H1 (cell line): ENCODE measurements at regions not wholly inside any gene's neighbourhood (a gene's known extent, or its start where the extent isn't known, plus 50 kb on each side); places are given as distances from the start of the nearest gene placed in this dataset.

Experiments
- BCL11A ChIP-seq, 2 experiments: IDR thresholded peaks; one replicate each; pipeline ENCODE4 v1.6.1; 2011; ENCODE audit warnings: low read depth in 2 of 2, low read length in 2 of 2, mild to moderate bottlenecking in 2 of 2
- EGR1 ChIP-seq: IDR thresholded peaks from 2 replicates; pipeline ENCODE4 v1.6.1; 2011; ENCODE audit warnings: low read depth, low read length, borderline replicate concordance
- SIRT6 ChIP-seq: IDR thresholded peaks from one replicate; pipeline ENCODE4 v1.7.1; 2012; ENCODE audit warnings: low read length, inconsistent platforms

GRCh38 chr11:70689764-70690163, 291.4 kb downstream of the CTTN start (continued):
- TF ChIP-seq BCL11A (IDR thresholded peaks at IDR 0.05; ENCODE audit: low read depth in 2 of 2, low read length in 2 of 2) (no peak), SIRT6 (no peak), EGR1 (no peak)
